GM12878 (cell line): ENCODE measurements at regions not wholly inside any gene's neighbourhood (a gene's known extent, or its start where the extent isn't known, plus 50 kb on each side); places are given as distances from the start of the nearest gene placed in this dataset.

Source experiments
- ATAC-seq: fragments of 200-7000 bp; cut with Tn5 transposase; 3 replicates; pipeline ENCODE4 v1.9.1; 2020; ENCODE audit warnings: mild to moderate bottlenecking, moderate library complexity
- BruUV-seq: library from RNA; stranded (reverse); fragments of 400-500 nt; replicated peaks from 2 replicates; lab custom pipeline; 2021; lab: Mats Ljungman, UMichigan
- CTCF ChIA-PET: fragments of 300-600 bp; sonication (Branson Sonifier 250); formaldehyde crosslinking; extraction: SDS; loops from one replicate; lab custom pipeline; 2021; ENCODE audit warnings: inconsistent platforms; lab: Yijun Ruan, JAX
- POLR2A ChIA-PET: fragments of 350-600 bp; formaldehyde crosslinking; extraction: SDS; loops from one replicate; lab custom pipeline; 2021; ENCODE audit warnings: inconsistent platforms; lab: Charles Lee
- RAD21 ChIA-PET: fragments of 300-600 bp; sonication (Branson Sonifier 250); formaldehyde crosslinking; loops from one replicate; lab custom pipeline; 2023; ENCODE audit warnings: antibody characterized with exemption; ENCODE audit not compliant: unreplicated experiment; lab: Charles Lee
- SMC1A ChIA-PET: fragments of 300-600 bp; sonication (Branson Sonifier 250); formaldehyde crosslinking; loops from one replicate; lab custom pipeline; 2023; ENCODE audit not compliant: unreplicated experiment, uncharacterized antibody; lab: Charles Lee
- DNase-seq: peaks from one replicate; pipeline ENCODE4 v3.0.0-alpha.2; 2011; ENCODE audit warnings: low read depth, low spot score
- FAIRE-seq: peaks from 3 replicates; lab custom pipeline; 2011; peaks lifted over from hg19 to GRCh38; lab: Jason Lieb, UNC
- H2AFZ ChIP-seq: 2 replicates; pipeline ENCODE4 v1.6.0; 2011; ENCODE audit warnings: low read depth, low read length, control low read depth; ENCODE audit not compliant: control insufficient read depth
- H3K27ac ChIP-seq: 2 replicates; pipeline ENCODE4 v1.5.1; 2011; ENCODE audit warnings: control low read depth; ENCODE audit not compliant: control insufficient read depth, insufficient read depth
- H3K27me3 ChIP-seq, 2 experiments: replicated peaks in 1 of 2; 2 replicates each; pipeline versions ENCODE4 v1.6.0 to v1.6.1; 2011; ENCODE audit warnings: low read length in 1 of 2; ENCODE audit not compliant: control insufficient read depth in 2 of 2, insufficient read depth in 2 of 2
- H3K36me3 ChIP-seq, 2 experiments: 2 replicates each; pipeline ENCODE4 v1.5.1; 2011; ENCODE audit warnings: low read length in 1 of 2; ENCODE audit not compliant: control insufficient read depth in 2 of 2, insufficient read depth in 2 of 2
- H3K4me1 ChIP-seq: 2 replicates; pipeline ENCODE4 v1.6.1; 2011; ENCODE audit warnings: mild to moderate bottlenecking, low read length, moderate library complexity, mixed read lengths; ENCODE audit not compliant: control insufficient read depth, insufficient read depth
- H3K4me2 ChIP-seq: 2 replicates; pipeline ENCODE4 v1.6.0; 2011; ENCODE audit warnings: control low read depth; ENCODE audit not compliant: control insufficient read depth, insufficient read depth
- H3K4me3 ChIP-seq: fragments of 200-600 bp; sonication (generic); 2 replicates; pipeline ENCODE4 v1.5.1; 2016
- H3K79me2 ChIP-seq: 2 replicates; pipeline ENCODE4 v1.6.0; 2011; ENCODE audit warnings: low read length; ENCODE audit not compliant: control insufficient read depth, insufficient read depth
- H3K9ac ChIP-seq: 2 replicates; pipeline ENCODE4 v1.8.0; 2011; ENCODE audit warnings: low read length, control low read depth, mixed read lengths; ENCODE audit not compliant: control insufficient read depth, insufficient read depth
- H3K9me3 ChIP-seq: replicated peaks from 3 replicates; pipeline ENCODE4 v1.5.1; 2011; ENCODE audit warnings: mild to moderate bottlenecking, low read length; ENCODE audit not compliant: control insufficient read depth, insufficient read depth
- H4K20me1 ChIP-seq: 2 replicates; pipeline ENCODE4 v1.6.0; 2011; ENCODE audit not compliant: control insufficient read depth, insufficient read depth
- BHLHE40 ChIP-seq, 2 experiments: fragments of 450-650 bp in 1 of 2; IDR thresholded peaks; 2 replicates each; pipeline ENCODE4 v1.6.1; 2011 to 2017; ENCODE audit warnings: low read depth in 2 of 2, borderline replicate concordance in 1 of 2, improper control_type of control experiment in 1 of 2, low read length in 1 of 2, mild to moderate bottlenecking in 1 of 2
- CHD1 ChIP-seq: IDR thresholded peaks from 2 replicates; pipeline ENCODE4 v1.6.1; 2012; ENCODE audit warnings: low read depth, low read length, improper control_type of control experiment
- E4F1 ChIP-seq: fragments of 450-650 bp; IDR thresholded peaks from 2 replicates; pipeline ENCODE4 v1.6.1; 2018; ENCODE audit warnings: borderline replicate concordance, mild to moderate bottlenecking; ENCODE audit not compliant: partially characterized antibody
- EED ChIP-seq: sonication (generic); IDR thresholded peaks from 2 replicates; pipeline ENCODE4 v1.6.1; 2016; ENCODE audit warnings: antibody characterized with exemption, low read depth
- EP300 ChIP-seq, 2 experiments: fragments of 150-350 bp in 1 of 2; IDR thresholded peaks; 2 replicates each; pipeline ENCODE4 v1.6.1; 2011 to 2012; ENCODE audit warnings: low read depth in 2 of 2, low read length in 2 of 2, borderline replicate concordance in 1 of 2, improper control_type of control experiment in 1 of 2, inconsistent platforms in 1 of 2; ENCODE audit not compliant: control insufficient read depth in 1 of 2
- NBN ChIP-seq: fragments of 450-650 bp; IDR thresholded peaks from 2 replicates; pipeline ENCODE4 v1.6.1; 2016
- NFYA ChIP-seq: IDR thresholded peaks from 2 replicates; pipeline ENCODE4 v1.6.1; 2011; ENCODE audit warnings: low read depth, mild to moderate bottlenecking, low read length, improper control_type of control experiment, borderline replicate concordance
- POLR2AphosphoS2 ChIP-seq: IDR thresholded peaks from 2 replicates; pipeline ENCODE4 v1.6.1; 2011; ENCODE audit warnings: low read depth, mild to moderate bottlenecking, low read length, improper control_type of control experiment, moderate library complexity
- RAD21 ChIP-seq: IDR thresholded peaks from 2 replicates; pipeline ENCODE4 v1.6.1; 2011; ENCODE audit warnings: mild to moderate bottlenecking, low read depth, low read length, moderate library complexity; ENCODE audit not compliant: insufficient read depth
- RB1 ChIP-seq: fragments of 450-650 bp; formaldehyde crosslinking; IDR thresholded peaks from 2 replicates; pipeline ENCODE4 v1.6.1; 2017; ENCODE audit warnings: mild to moderate bottlenecking, borderline replicate concordance
- TARDBP ChIP-seq: IDR thresholded peaks from 2 replicates; pipeline ENCODE4 v1.6.1; 2016; ENCODE audit warnings: borderline replicate concordance
- ZSCAN29 ChIP-seq: fragments of 450-650 bp; IDR thresholded peaks from 2 replicates; pipeline ENCODE4 v1.6.1; 2017; ENCODE audit warnings: mild to moderate bottlenecking, moderate library complexity
- WGBS: methylation state at CpG from one replicate; pipeline ENCODE4 v1.1.6; 2016; ENCODE audit warnings: low lambda C conversion rate; ENCODE audit not compliant: insufficient replicate concordance, insufficient coverage; ENCODE audit errors: missing lambda C conversion rate; 5-methylcytosine and 5-hydroxymethylcytosine counted together
- in situ Hi-C: fragments of 300-500 bp; cut with MboI; formaldehyde crosslinking; loops from 9 replicates; pipeline ENCODE4 v1.14.3; 2018; ENCODE audit warnings: mixed read lengths
- intact Hi-C: fragments of 100-400 bp; cut with micrococcal nuclease; formaldehyde crosslinking; loops from one replicate; pipeline ENCODE4 v1.14.2; 2022; ENCODE audit not compliant: unreplicated experiment
- TF ChIP-seq, protein P1 (sequence below): fragments of 450-650 bp; formaldehyde crosslinking; IDR thresholded peaks from 2 replicates; pipeline ENCODE4 v1.4.0; 2022; ENCODE audit warnings: mild to moderate bottlenecking, moderate library complexity

- TF ChIP-seq EED (no peak), RAD21 (no peak), ZSCAN29 (no peak), RB1 (no peak), BHLHE40 (IDR thresholded peaks at IDR 0.05; ENCODE audit: borderline replicate concordance in 1 of 2, low read depth in 2 of 2, low read length in 1 of 2) (no peak), EP300 (IDR thresholded peaks at IDR 0.05; ENCODE audit: borderline replicate concordance in 1 of 2, control insufficient read depth in 1 of 2, low read depth in 2 of 2, low read length in 2 of 2) (no peak), POLR2AphosphoS2 (no peak)
- Histone ChIP-seq H3K4me2 (no peak overlapping the region), H3K4me3 (no peak overlapping the region), H3K36me3 (no peaks in the 10 kb centered on the region), H3K9me3 (no peaks in the 10 kb centered on the region; the same call in 2 of the 3 replicates), H3K4me1 (no peaks in the 10 kb centered on the region), H3K27me3 (no peaks in the 10 kb centered on the region), H3K79me2 (no peaks in the 10 kb centered on the region), H4K20me1 (no peaks in the 10 kb centered on the region), H2AFZ (no peak overlapping the region), H3K9ac (no peak overlapping the region), H3K27ac (no peak overlapping the region)
- WGBS, result 39% methylated on average over 12 of the region's 12 CpGs
- no peak for FAIRE-seq
- intact Hi-C loops (no loop called here), in situ Hi-C loops (no loop called here)
- SMC1A ChIA-PET, result no interaction called here
- CTCF ChIA-PET, result no interaction called here
- ATAC-seq, result no peak
- RAD21 ChIA-PET, result no interaction called here
- POLR2A ChIA-PET, result no interaction called here
- BruUV-seq, result no TSS peak
- DNase-seq, result no peak
Measured at GRCh38 chr5:2557435-2557834, 194.0 kb downstream of the IRX2 start.

DNA sequence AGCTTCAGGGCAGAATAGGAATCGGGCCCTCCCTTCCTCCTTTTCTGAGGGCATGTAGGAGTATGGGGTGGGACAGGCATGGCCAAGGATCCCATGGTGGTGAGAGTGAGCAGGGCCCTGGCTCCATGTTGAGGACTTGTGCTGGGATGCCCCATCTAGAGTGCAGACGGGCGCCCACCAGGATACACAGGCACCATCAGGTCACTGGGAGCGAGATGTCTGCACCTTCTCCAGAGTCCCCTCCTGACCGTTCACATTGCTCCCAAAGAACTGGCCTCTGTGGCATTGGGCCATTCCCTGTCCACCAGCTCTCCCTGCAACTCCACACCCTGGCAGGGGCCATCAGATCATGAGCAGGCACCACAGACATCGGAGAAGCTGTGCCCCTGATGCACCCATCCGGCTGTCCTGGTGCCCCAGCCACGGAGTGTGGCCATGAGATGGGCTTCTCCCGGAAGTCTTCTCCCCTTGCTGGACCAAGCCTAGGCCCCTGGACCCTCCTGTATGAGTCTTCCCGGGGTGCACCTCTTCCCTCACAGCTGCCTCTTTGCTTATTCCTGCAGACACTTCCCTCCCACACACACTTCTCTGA, 195.0 kb downstream of the IRX2 start:
- Histone ChIP-seq H3K9ac (no peak overlapping the region), H3K9me3 (no peaks in the 10 kb centered on the region; the same call in 2 of the 3 replicates), H4K20me1 (no peaks in the 10 kb centered on the region), H3K27me3 (no peaks in the 10 kb centered on the region), H3K27ac (no peak overlapping the region), H3K4me2 (no peak overlapping the region), H2AFZ (no peak overlapping the region), H3K79me2 (no peaks in the 10 kb centered on the region), H3K4me1 (no peaks in the 10 kb centered on the region), H3K36me3 (no peaks in the 10 kb centered on the region), H3K4me3 (no peak overlapping the region)
- intact Hi-C loops (no loop called here), in situ Hi-C loops (no loop called here)
- ChIA-PET CTCF (no interaction called here), POLR2A (no interaction called here), RAD21 (no interaction called here), SMC1A (no interaction called here)
- no peak for FAIRE-seq
- WGBS, result 33% methylated on average over 10 of the region's 10 CpGs
- DNase-seq, result no peak
- ATAC-seq, result no peak
- BruUV-seq, result no TSS peak
- TF ChIP-seq NBN, result no peak
- no peak for TF ChIP-seq CHD1
- TF ChIP-seq TARDBP, result no peak
- TF ChIP-seq NFYA, result no peak
- TF ChIP-seq, protein P1, sequence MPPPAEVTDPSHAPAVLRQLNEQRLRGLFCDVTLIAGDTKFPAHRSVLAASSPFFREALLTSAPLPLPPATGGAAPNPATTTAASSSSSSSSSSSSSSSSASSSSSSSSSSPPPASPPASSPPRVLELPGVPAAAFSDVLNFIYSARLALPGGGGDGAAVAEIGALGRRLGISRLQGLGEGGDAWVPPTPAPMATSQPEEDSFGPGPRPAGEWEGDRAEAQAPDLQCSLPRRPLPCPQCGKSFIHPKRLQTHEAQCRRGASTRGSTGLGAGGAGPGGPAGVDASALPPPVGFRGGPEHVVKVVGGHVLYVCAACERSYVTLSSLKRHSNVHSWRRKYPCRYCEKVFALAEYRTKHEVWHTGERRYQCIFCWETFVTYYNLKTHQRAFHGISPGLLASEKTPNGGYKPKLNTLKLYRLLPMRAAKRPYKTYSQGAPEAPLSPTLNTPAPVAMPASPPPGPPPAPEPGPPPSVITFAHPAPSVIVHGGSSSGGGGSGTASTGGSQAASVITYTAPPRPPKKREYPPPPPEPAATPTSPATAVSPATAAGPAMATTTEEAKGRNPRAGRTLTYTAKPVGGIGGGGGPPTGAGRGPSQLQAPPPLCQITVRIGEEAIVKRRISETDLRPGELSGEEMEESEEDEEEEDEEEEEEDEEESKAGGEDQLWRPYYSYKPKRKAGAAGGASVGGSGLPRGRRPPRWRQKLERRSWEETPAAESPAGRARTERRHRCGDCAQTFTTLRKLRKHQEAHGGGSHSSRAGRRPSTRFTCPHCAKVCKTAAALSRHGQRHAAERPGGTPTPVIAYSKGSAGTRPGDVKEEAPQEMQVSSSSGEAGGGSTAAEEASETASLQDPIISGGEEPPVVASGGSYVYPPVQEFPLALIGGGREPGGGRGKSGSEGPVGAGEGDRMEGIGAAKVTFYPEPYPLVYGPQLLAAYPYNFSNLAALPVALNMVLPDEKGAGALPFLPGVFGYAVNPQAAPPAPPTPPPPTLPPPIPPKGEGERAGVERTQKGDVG (CRISPR knock-in tag), result no peak
- TF ChIP-seq E4F1, result no peak
